ENCODE measurements at regions not wholly inside any gene's neighbourhood (a gene's known extent, or its start where the extent isn't known, plus 50 kb on each side); places are given as distances from the start of the nearest gene placed in this dataset.

GRCh38 chr21:23480591-23481270 lies 2126.6 kb downstream of the MRPL39 start:
- no peak for DNase-seq

GRCh38 chr21:23478381-23478780 lies 2128.9 kb downstream of the MRPL39 start:
- no peak for DNase-seq

- no peak for DNase-seq
Observed at GRCh38 chr21:23475281-23476219, 2131.7 kb downstream of the MRPL39 start.

GRCh38 chr21:23471877-23472276 lies 2135.4 kb downstream of the MRPL39 start:
- DNase-seq, result no peak

GRCh38 chr21:23463365-23463764 lies 2143.9 kb downstream of the MRPL39 start:
- DNase-seq, result no peak

GRCh38 chr21:23455676-23456075 lies 2151.6 kb downstream of the MRPL39 start:
- no peak for DNase-seq

- DNase-seq, result no peak
Observed at GRCh38 chr21:23452384-23453083, 2154.7 kb downstream of the MRPL39 start.

- no peak for DNase-seq
Observed at GRCh38 chr21:23445307-23445706, 2162.0 kb downstream of the MRPL39 start.

- DNase-seq, result no peak
Observed at GRCh38 chr21:23438081-23438480, 2169.2 kb downstream of the MRPL39 start.

- no peak for DNase-seq
Observed at GRCh38 chr21:23402929-23403520, 2204.3 kb downstream of the MRPL39 start.

- DNase-seq, result no peak
Observed at GRCh38 chr21:23401278-23401677, 2206.0 kb downstream of the MRPL39 start.

GRCh38 chr21:23398726-23399125 lies 2208.6 kb downstream of the MRPL39 start:
- no peak for DNase-seq

GRCh38 chr21:23394458-23394857 lies 2212.8 kb downstream of the MRPL39 start:
- DNase-seq, result no peak

GRCh38 chr21:23384679-23385078 lies 2222.6 kb downstream of the MRPL39 start:
- DNase-seq, result no peak

GRCh38 chr21:23374155-23374554 lies 2233.1 kb downstream of the MRPL39 start:
- DNase-seq, result no peak

GRCh38 chr21:23356905-23357304 lies 2250.4 kb downstream of the MRPL39 start:
- DNase-seq, result no peak

- no peak for DNase-seq
Observed at GRCh38 chr21:23316190-23316589, 2291.1 kb downstream of the MRPL39 start.

- DNase-seq, result no peak
Observed at GRCh38 chr21:23308741-23309140, 2298.5 kb downstream of the MRPL39 start.

- DNase-seq, result no peak
Observed at GRCh38 chr21:23307065-23307464, 2300.2 kb downstream of the MRPL39 start.

GRCh38 chr21:23292292-23292691 lies 2294.1 kb downstream of the NCAM2 start:
- DNase-seq, result no peak

- no peak for DNase-seq
Observed at GRCh38 chr21:23281917-23282316, 2283.7 kb downstream of the NCAM2 start.

- no peak for DNase-seq
Observed at GRCh38 chr21:23249760-23250159, 2251.6 kb downstream of the NCAM2 start.

GRCh38 chr21:23247334-23247733 lies 2249.1 kb downstream of the NCAM2 start:
- no peak for DNase-seq

Data from activated naive CD4-positive, alpha-beta T cell (primary cell).